Kidney (tissue), 13 donors: ENCODE measurements at regions not wholly inside any gene's neighbourhood (a gene's known extent, or its start where the extent isn't known, plus 50 kb on each side); places are given as distances from the start of the nearest gene placed in this dataset.

ENCODE experiments used
- DNase-seq, 5 donors: peaks; one replicate each; pipeline ENCODE4 v3.0.0-alpha.2; 2013 to 2020
- FAIRE-seq: peaks from 2 replicates; lab custom pipeline; 2012; peaks lifted over from hg19 to GRCh38; lab: Jason Lieb, UNC
- H3K27ac ChIP-seq, 2 donors: one replicate each; pipeline ENCODE4 v1.7.0; 2013; ENCODE audit warnings: low read depth in 2 of 2, low read length in 2 of 2, inconsistent platforms in 1 of 2
- H3K27me3 ChIP-seq: one replicate; pipeline ENCODE4 v1.7.1; 2013; ENCODE audit warnings: low read length, inconsistent platforms; ENCODE audit not compliant: control insufficient read depth, insufficient read depth
- H3K36me3 ChIP-seq, 3 donors: one replicate each; pipeline versions ENCODE4 v1.7.0 to v1.7.1; 2013; ENCODE audit warnings: low read length in 3 of 3, control low read depth in 1 of 3, inconsistent platforms in 1 of 3; ENCODE audit not compliant: insufficient read depth in 3 of 3, control insufficient read depth in 2 of 3
- H3K4me1 ChIP-seq, 3 donors: one replicate each; pipeline versions ENCODE4 v1.7.0 to v1.7.1; 2013; ENCODE audit warnings: low read length in 3 of 3, inconsistent platforms in 1 of 3, low read depth in 1 of 3; ENCODE audit not compliant: control insufficient read depth in 2 of 3, insufficient read depth in 2 of 3
- H3K4me3 ChIP-seq, 3 donors: one replicate each; pipeline versions ENCODE4 v1.7.0 to v1.8.1; 2013; ENCODE audit warnings: low read length in 3 of 3, control low read depth in 1 of 3, inconsistent platforms in 1 of 3
- H3K9ac ChIP-seq, 3 donors: one replicate each; pipeline versions ENCODE4 v1.7.0 to v1.7.1; 2013; ENCODE audit warnings: low read length in 3 of 3, control low read depth in 1 of 3, inconsistent platforms in 1 of 3
- H3K9me3 ChIP-seq, 3 donors: one replicate each; pipeline versions ENCODE4 v1.7.0 to v1.7.1; 2013; ENCODE audit warnings: low read length in 3 of 3, control low read depth in 1 of 3, inconsistent platforms in 1 of 3; ENCODE audit not compliant: control insufficient read depth in 2 of 3, insufficient read depth in 1 of 3
- intact Hi-C: fragments of 100-400 bp; cut with DNase I; formaldehyde crosslinking; loops from one replicate; pipeline ENCODE4 v1.11.1; 2022
- TF ChIP-seq, protein P1 (sequence below): IDR thresholded peaks from 3 replicates; pipeline ENCODE4 v1.5.1; 2012; ENCODE audit warnings: mild to moderate bottlenecking, moderate library complexity, borderline replicate concordance; ENCODE audit not compliant: insufficient read depth; ENCODE audit errors: extremely low read depth
- donor health status: control.
- donor health status: control.
- donor health status: control.
- donor health status: control.
- donor health status: control.
- donor health status: DM: yes; HTN: yes; CAD: no.
- donor health status: Normal renal cell carcinoma (clear cell type).

DNA sequence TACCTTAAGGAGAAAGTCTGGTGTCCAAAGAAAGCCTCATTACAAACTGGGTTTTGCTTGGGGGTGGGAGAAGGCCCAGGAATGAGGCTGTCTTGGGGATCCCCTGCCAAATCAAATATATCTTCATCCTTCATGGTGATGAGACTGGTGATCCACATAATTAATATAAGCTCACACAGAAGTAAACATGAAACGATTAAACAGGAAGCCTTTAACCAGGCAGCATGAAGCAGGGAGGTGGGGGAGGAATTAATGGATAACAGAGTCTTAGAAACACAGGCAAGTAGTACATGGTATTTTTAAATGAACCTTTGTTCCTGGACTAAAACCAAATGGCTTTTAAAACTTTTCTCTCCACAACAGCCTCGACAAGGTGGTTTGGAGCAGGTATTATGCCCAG lies 437.5 kb downstream of the TFAP2A start:
- Histone ChIP-seq H3K9ac (no peak overlapping the region), H3K4me3 (peak overlapping the region in 1 of 3 donors; percentile 9), H3K27ac (peak overlapping the region in 1 of 2 donors; percentile 73), H3K4me1 (peaks cover 3 to 26% (median 4%) of the 10 kb centered on the region in 3 donors), H3K9me3 (no peaks in the 10 kb centered on the region), H3K27me3 (no peaks in the 10 kb centered on the region), H3K36me3 (no peaks in the 10 kb centered on the region)
- DNase-seq (peak in 3 of 5 donors; percentile 39 to 86 (median 86)), FAIRE-seq (peak; percentile 77)
- intact Hi-C loops, result no loop called here
- TF ChIP-seq, protein P1, sequence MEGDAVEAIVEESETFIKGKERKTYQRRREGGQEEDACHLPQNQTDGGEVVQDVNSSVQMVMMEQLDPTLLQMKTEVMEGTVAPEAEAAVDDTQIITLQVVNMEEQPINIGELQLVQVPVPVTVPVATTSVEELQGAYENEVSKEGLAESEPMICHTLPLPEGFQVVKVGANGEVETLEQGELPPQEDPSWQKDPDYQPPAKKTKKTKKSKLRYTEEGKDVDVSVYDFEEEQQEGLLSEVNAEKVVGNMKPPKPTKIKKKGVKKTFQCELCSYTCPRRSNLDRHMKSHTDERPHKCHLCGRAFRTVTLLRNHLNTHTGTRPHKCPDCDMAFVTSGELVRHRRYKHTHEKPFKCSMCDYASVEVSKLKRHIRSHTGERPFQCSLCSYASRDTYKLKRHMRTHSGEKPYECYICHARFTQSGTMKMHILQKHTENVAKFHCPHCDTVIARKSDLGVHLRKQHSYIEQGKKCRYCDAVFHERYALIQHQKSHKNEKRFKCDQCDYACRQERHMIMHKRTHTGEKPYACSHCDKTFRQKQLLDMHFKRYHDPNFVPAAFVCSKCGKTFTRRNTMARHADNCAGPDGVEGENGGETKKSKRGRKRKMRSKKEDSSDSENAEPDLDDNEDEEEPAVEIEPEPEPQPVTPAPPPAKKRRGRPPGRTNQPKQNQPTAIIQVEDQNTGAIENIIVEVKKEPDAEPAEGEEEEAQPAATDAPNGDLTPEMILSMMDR, result no peak

DNA sequence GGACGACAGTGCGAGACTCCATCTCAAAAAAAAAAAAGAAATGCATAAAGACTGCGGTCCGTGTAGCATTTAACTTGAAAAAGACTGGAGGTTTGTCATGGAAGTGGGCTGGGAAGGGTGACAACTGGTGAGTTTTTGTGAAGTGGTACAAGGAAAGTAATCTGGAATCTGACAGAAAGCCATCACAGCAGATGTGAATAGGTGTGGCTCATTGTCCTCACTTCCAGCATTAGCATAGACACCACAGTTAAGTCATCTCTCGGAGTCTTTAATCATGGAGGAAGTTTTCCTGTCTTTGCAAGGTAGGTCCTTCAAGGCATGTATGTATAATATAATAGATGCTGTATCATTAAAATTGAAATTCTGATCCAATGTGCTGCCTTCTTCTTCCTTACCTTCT lies 453.2 kb downstream of the TFAP2A start:
- Histone ChIP-seq H3K27me3 (no peaks in the 10 kb centered on the region), H3K36me3 (no peaks in the 10 kb centered on the region), H3K4me3 (no peak overlapping the region), H3K4me1 (no peaks in the 10 kb centered on the region), H3K9ac (no peak overlapping the region), H3K27ac (no peak overlapping the region), H3K9me3 (no peaks in the 10 kb centered on the region)
- intact Hi-C loops, result no loop called here
- TF ChIP-seq, protein P1, result no peak
- DNase-seq (no peak), FAIRE-seq (no peak)

DNA sequence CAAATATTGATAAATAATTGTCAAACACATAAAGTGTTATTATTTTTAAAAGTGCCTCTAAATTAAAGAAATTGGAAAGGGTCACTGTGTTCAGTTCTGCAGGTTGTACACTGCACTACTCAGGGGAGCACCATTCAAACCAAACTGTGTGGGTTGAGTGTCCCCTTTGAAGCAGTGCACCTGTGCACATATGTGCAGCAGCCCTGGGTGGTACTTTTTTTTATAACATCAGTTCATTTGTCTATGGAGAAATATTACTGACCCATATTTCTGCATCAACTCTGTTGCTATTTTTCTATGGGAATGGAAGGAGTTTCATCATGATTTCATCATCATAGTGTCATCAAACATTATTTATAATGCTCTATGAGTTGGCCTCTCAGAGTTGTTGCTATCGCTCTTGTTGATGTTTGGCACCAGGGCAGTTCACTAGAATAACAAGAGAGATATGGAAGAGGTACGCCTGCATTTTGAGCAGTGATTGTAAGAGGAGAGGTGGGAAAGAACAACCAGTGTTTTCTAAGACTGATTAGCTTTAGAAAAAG lies 457.6 kb downstream of the TFAP2A start:
- intact Hi-C loops, result no loop called here
- no peak for FAIRE-seq
- Histone ChIP-seq H3K27me3 (no peaks in the 10 kb centered on the region), H3K9ac (no peak overlapping the region), H3K27ac (no peak overlapping the region), H3K36me3 (no peaks in the 10 kb centered on the region), H3K9me3 (no peaks in the 10 kb centered on the region), H3K4me1 (no peaks in the 10 kb centered on the region), H3K4me3 (no peak overlapping the region)
- DNase-seq, result no peak
- TF ChIP-seq, protein P1, result no peak

DNA sequence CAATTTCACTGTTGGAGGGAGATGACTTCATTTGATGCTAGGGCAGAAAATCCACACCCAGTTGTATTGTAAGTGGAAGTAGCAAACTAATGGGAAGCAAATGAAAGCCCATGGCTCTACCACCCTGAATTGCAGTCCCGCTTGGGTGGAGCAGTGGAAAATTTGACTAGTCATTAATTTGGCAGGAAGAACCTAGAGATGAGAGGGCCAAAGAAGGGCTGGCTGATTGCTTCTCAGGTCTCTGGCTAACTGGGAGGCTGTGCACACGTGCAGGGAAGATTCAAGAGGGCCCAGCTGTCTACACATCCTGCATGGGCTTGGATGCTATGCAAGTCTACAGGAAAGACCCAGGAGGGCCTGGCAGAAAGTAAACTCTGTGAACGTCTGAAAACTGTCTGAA lies 466.2 kb downstream of the TFAP2A start:
- no peak for DNase-seq
- Histone ChIP-seq H3K27me3 (no peaks in the 10 kb centered on the region), H3K4me1 (no peaks in the 10 kb centered on the region), H3K4me3 (no peak overlapping the region), H3K27ac (no peak overlapping the region), H3K9me3 (no peaks in the 10 kb centered on the region), H3K36me3 (no peaks in the 10 kb centered on the region), H3K9ac (no peak overlapping the region)
- TF ChIP-seq, protein P1, result no peak
- no peak for FAIRE-seq
- intact Hi-C loops, result no loop called here
